WTC11 (cell line): ENCODE measurements at regions not wholly inside any gene's neighbourhood (a gene's known extent, or its start where the extent isn't known, plus 50 kb on each side); places are given as distances from the start of the nearest gene placed in this dataset.

Experiments
- ATAC-seq: fragments of 200-7000 bp; cut with Tn5 transposase; 2 replicates; pipeline ENCODE4 v1.10.0; 2021; ENCODE audit warnings: mild to moderate bottlenecking, moderate library complexity
- CTCF ChIA-PET: fragments of 300-600 bp; sonication (Branson Sonifier 250); formaldehyde crosslinking; loops from one replicate; lab custom pipeline; 2021; ENCODE audit warnings: antibody characterized with exemption; lab: Charles Lee
- POLR2A ChIA-PET: fragments of 350-600 bp; sonication (Branson Sonifier 250); formaldehyde crosslinking; loops from one replicate; lab custom pipeline; 2021; ENCODE audit warnings: antibody characterized with exemption; lab: Charles Lee
- DNase-seq: peaks from one replicate; pipeline ENCODE4 v3.0.0; 2021; ENCODE audit warnings: low spot score
- H3K27ac Mint-ChIP-seq: 2 replicates; pipeline ENCODE4 v1.8.0; 2021; ENCODE audit warnings: mixed read lengths
- H3K27me3 Mint-ChIP-seq: 2 replicates; pipeline ENCODE4 v1.8.0; 2021; ENCODE audit warnings: low read depth, mild to moderate bottlenecking, moderate library complexity, mixed read lengths
- H3K36me3 Mint-ChIP-seq: 2 replicates; pipeline ENCODE4 v1.8.0; 2021; ENCODE audit warnings: mixed read lengths
- H3K4me1 Mint-ChIP-seq: 2 replicates; pipeline ENCODE4 v1.8.0; 2022; ENCODE audit warnings: mixed read lengths
- H3K4me3 Mint-ChIP-seq: 2 replicates; pipeline ENCODE4 v1.8.0; 2021; ENCODE audit warnings: mild to moderate bottlenecking, moderate library complexity, mixed read lengths
- H3K9me3 Mint-ChIP-seq: 2 replicates; pipeline ENCODE4 v1.8.0; 2021; ENCODE audit warnings: mixed read lengths
- CBFB ChIP-seq: sonication (generic); formaldehyde crosslinking; IDR thresholded peaks from 2 replicates; pipeline ENCODE4 v1.8.1; 2022; ENCODE audit warnings: mild to moderate bottlenecking, low read depth, missing genetic modification reagents
- CREB1 ChIP-seq: sonication (generic); formaldehyde crosslinking; IDR thresholded peaks from 2 replicates; pipeline ENCODE4 v1.8.0; 2023; ENCODE audit warnings: mild to moderate bottlenecking, missing genetic modification reagents
- FOXK1 ChIP-seq: sonication (generic); formaldehyde crosslinking; IDR thresholded peaks from 2 replicates; pipeline ENCODE4 v1.8.0; 2022; ENCODE audit warnings: mild to moderate bottlenecking, moderate library complexity, missing genetic modification reagents
- FOXP1 ChIP-seq: sonication (generic); formaldehyde crosslinking; IDR thresholded peaks from 2 replicates; pipeline ENCODE4 v1.8.0; 2022; ENCODE audit warnings: missing genetic modification reagents, mild to moderate bottlenecking, moderate library complexity, borderline replicate concordance
- GTF2I ChIP-seq: fragments of 250-450 bp; sonication (Bioruptor Pico); conservative IDR thresholded peaks from 2 replicates; pipeline ENCODE4 v1.4.0; 2021; ENCODE audit warnings: mild to moderate bottlenecking
- JAZF1 ChIP-seq: fragments of 250-450 bp; sonication (Bioruptor Pico); IDR thresholded peaks from 2 replicates; pipeline ENCODE4 v1.9.0; 2021; ENCODE audit warnings: moderate library complexity, mild to moderate bottlenecking, inconsistent platforms
- MXD4 ChIP-seq: fragments of 250-450 bp; sonication (Bioruptor Pico); IDR thresholded peaks from 2 replicates; pipeline ENCODE4 v1.8.0; 2021; ENCODE audit warnings: mild to moderate bottlenecking, moderate library complexity, borderline replicate concordance
- MYBL2 ChIP-seq: sonication (generic); formaldehyde crosslinking; IDR thresholded peaks from 2 replicates; pipeline ENCODE4 v1.8.1; 2023; ENCODE audit warnings: mild to moderate bottlenecking, moderate library complexity, missing genetic modification reagents
- NFYB ChIP-seq: sonication (generic); formaldehyde crosslinking; conservative IDR thresholded peaks from 2 replicates; pipeline ENCODE4 v1.8.0; 2022; ENCODE audit warnings: low read depth, missing genetic modification reagents
- NR2C2 ChIP-seq: sonication (generic); formaldehyde crosslinking; IDR thresholded peaks from 2 replicates; pipeline ENCODE4 v1.8.0; 2022; ENCODE audit warnings: mild to moderate bottlenecking, missing genetic modification reagents
- PRRX2 ChIP-seq: fragments of 250-450 bp; sonication (Bioruptor Pico); IDR thresholded peaks from 2 replicates; pipeline ENCODE4 v1.8.0; 2021; ENCODE audit warnings: mild to moderate bottlenecking
- TEAD4 ChIP-seq: sonication (generic); formaldehyde crosslinking; IDR thresholded peaks from 2 replicates; pipeline ENCODE4 v1.8.0; 2022; ENCODE audit warnings: mild to moderate bottlenecking, missing genetic modification reagents
- ZNF138 ChIP-seq: sonication (generic); formaldehyde crosslinking; conservative IDR thresholded peaks from 2 replicates; pipeline ENCODE4 v1.8.1; 2022; ENCODE audit warnings: mild to moderate bottlenecking, moderate library complexity, missing genetic modification reagents
- ZNF232 ChIP-seq: sonication (generic); formaldehyde crosslinking; IDR thresholded peaks from 2 replicates; pipeline ENCODE4 v1.8.0; 2022; ENCODE audit warnings: mild to moderate bottlenecking, missing genetic modification reagents
- ZNF263 ChIP-seq: sonication (generic); formaldehyde crosslinking; IDR thresholded peaks from 2 replicates; pipeline ENCODE4 v1.8.1; 2022; ENCODE audit warnings: low read depth, mild to moderate bottlenecking, moderate library complexity, missing genetic modification reagents
- ZNF416 ChIP-seq: fragments of 250-450 bp; sonication (Bioruptor Pico); IDR thresholded peaks from 2 replicates; pipeline ENCODE4 v1.9.0; 2021; ENCODE audit warnings: mild to moderate bottlenecking, inconsistent platforms
- TF ChIP-seq, protein P1 (sequence below): fragments of 250-450 bp; sonication (Bioruptor Pico); conservative IDR thresholded peaks from 2 replicates; pipeline ENCODE4 v1.9.0; 2021; ENCODE audit warnings: mild to moderate bottlenecking
- TF ChIP-seq, protein P2 (sequence below): sonication (generic); formaldehyde crosslinking; IDR thresholded peaks from 2 replicates; pipeline ENCODE4 v1.8.1; 2023; ENCODE audit warnings: mild to moderate bottlenecking, missing genetic modification reagents, moderate library complexity
- TF ChIP-seq, protein P3 (sequence below): fragments of 250-450 bp; sonication (Bioruptor Pico); IDR thresholded peaks from 2 replicates; pipeline ENCODE4 v1.9.0; 2021; ENCODE audit warnings: mild to moderate bottlenecking
- TF ChIP-seq, protein P4 (sequence below): sonication (generic); formaldehyde crosslinking; IDR thresholded peaks from 2 replicates; pipeline ENCODE4 v1.8.0; 2022; ENCODE audit warnings: mild to moderate bottlenecking, missing genetic modification reagents
- TF ChIP-seq, protein P5 (sequence below): sonication (generic); formaldehyde crosslinking; IDR thresholded peaks from 2 replicates; pipeline ENCODE4 v1.8.1; 2022; ENCODE audit warnings: low read depth, missing genetic modification reagents, borderline replicate concordance
- TF ChIP-seq, protein P6 (sequence below): sonication (generic); formaldehyde crosslinking; IDR thresholded peaks from 2 replicates; pipeline ENCODE4 v1.8.1; 2023; ENCODE audit warnings: mild to moderate bottlenecking, moderate library complexity, missing genetic modification reagents
- TF ChIP-seq, protein P7 (sequence below): sonication (generic); formaldehyde crosslinking; conservative IDR thresholded peaks from 2 replicates; pipeline ENCODE4 v1.8.1; 2023; ENCODE audit warnings: mild to moderate bottlenecking, low read depth, missing genetic modification reagents, moderate library complexity

DNA sequence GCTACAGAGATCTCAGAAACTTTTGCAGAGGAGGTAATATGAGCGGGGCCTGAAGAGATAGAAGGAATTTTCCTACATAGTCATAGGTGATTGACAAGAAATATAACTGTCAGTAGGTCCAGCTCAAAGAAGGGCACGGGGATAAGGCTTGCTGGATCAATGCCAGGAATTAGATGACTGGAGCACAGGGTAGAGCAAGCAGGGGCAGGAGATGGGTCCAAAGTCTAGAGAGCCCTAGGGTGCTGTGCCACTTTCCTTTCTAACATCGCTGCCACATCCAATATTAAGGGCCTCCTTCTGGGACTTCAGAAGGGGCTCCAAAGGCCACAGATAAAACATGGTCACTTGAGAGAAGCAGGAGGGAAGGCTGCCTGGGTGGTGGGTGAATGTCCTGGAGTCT, 402.2 kb downstream of the MID1IP1 start:
- Mint-ChIP-seq H3K9me3 (no peaks in the 10 kb centered on the region), H3K27ac (no peak overlapping the region), H3K27me3 (no peaks in the 10 kb centered on the region), H3K4me1 (no peaks in the 10 kb centered on the region), H3K36me3 (no peaks in the 10 kb centered on the region), H3K4me3 (no peak overlapping the region)
- TF ChIP-seq ZNF416 (CRISPR knock-in tag), result no peak
- ChIA-PET CTCF (no interaction called here), POLR2A (no interaction called here)
- ATAC-seq, result no peak
- DNase-seq, result no peak

DNA sequence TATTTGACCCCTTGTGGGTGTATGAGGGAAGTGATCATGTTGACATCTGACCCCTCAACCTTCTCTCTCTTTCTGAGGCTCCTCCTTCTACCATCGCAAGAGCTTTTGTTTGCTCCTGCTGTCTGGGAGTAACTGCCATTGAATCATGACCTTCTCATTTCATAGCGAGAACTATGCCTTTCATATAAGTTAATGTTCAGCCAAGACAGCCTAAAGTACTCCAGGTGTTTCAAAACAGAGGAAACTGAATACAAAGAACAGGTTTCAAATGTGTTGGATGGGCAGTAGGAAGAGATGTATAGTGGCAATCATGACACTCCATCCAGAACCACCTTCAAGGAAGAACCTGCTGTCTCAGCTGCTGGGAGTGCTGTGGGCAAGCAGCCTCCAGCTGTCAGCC, 403.1 kb downstream of the MID1IP1 start:
- H3K36me3 Mint-ChIP-seq, result no peaks in the 10 kb centered on the region
- ChIA-PET CTCF (no interaction called here), POLR2A (no interaction called here)
- no peak for DNase-seq
- TF ChIP-seq ZNF138 (CRISPR knock-in tag) (no peak), CBFB (CRISPR knock-in tag) (no peak), ZNF232 (CRISPR knock-in tag) (no peak), NFYB (CRISPR knock-in tag) (no peak), FOXP1 (no peak), GTF2I (CRISPR knock-in tag) (no peak), PRRX2 (CRISPR knock-in tag) (no peak), MXD4 (CRISPR knock-in tag) (no peak), NR2C2 (CRISPR knock-in tag) (no peak), ZNF263 (CRISPR knock-in tag) (no peak), CREB1 (no peak)
- TF ChIP-seq, protein P1, sequence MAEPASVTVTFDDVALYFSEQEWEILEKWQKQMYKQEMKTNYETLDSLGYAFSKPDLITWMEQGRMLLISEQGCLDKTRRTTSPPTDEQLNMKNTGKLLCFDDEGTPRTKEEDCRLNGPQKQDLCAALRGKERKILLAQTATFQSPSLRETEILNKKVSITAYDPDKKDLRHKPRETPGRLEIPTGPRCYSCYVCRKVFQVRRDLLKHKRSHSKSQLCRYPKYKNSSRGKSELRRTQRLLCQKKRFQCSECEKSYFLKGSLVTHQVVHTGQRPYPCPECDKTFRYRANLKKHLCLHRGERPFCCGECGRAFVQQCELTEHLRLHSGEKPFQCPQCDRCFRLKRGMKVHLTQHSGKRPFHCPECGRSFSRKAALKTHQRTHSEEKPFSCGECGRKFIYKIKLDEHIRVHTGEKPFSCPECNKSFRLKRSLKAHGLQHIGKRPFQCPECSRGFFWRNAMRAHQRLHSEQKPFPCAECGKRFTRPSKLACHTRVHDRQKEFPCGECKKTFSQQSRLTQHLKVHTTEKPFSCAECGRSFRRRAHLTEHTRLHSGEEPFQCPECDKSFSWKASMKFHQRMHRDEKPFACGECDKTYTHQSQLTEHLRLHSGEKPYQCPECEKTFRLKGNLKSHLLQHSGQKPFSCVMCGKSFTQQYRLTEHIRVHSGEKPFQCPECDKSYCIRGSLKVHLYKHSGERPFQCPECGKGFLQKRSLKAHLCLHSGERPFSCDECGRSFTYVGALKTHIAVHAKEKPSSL (CRISPR knock-in tag), result no peak
- TF ChIP-seq, protein P2, sequence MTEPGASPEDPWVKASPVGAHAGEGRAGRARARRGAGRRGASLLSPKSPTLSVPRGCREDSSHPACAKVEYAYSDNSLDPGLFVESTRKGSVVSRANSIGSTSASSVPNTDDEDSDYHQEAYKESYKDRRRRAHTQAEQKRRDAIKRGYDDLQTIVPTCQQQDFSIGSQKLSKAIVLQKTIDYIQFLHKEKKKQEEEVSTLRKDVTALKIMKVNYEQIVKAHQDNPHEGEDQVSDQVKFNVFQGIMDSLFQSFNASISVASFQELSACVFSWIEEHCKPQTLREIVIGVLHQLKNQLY (CRISPR knock-in tag), result no peak
- TF ChIP-seq, protein P3, sequence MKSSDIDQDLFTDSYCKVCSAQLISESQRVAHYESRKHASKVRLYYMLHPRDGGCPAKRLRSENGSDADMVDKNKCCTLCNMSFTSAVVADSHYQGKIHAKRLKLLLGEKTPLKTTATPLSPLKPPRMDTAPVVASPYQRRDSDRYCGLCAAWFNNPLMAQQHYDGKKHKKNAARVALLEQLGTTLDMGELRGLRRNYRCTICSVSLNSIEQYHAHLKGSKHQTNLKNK (CRISPR knock-in tag), result no peak
- TF ChIP-seq, protein P4, sequence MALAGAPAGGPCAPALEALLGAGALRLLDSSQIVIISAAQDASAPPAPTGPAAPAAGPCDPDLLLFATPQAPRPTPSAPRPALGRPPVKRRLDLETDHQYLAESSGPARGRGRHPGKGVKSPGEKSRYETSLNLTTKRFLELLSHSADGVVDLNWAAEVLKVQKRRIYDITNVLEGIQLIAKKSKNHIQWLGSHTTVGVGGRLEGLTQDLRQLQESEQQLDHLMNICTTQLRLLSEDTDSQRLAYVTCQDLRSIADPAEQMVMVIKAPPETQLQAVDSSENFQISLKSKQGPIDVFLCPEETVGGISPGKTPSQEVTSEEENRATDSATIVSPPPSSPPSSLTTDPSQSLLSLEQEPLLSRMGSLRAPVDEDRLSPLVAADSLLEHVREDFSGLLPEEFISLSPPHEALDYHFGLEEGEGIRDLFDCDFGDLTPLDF (CRISPR knock-in tag), result no peak
- TF ChIP-seq, protein P5, sequence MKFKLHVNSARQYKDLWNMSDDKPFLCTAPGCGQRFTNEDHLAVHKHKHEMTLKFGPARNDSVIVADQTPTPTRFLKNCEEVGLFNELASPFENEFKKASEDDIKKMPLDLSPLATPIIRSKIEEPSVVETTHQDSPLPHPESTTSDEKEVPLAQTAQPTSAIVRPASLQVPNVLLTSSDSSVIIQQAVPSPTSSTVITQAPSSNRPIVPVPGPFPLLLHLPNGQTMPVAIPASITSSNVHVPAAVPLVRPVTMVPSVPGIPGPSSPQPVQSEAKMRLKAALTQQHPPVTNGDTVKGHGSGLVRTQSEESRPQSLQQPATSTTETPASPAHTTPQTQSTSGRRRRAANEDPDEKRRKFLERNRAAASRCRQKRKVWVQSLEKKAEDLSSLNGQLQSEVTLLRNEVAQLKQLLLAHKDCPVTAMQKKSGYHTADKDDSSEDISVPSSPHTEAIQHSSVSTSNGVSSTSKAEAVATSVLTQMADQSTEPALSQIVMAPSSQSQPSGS (CRISPR knock-in tag), result no peak
- no peak overlapping the region for H3K27ac Mint-ChIP-seq
- no peaks in the 10 kb centered on the region for H3K27me3 Mint-ChIP-seq
- H3K4me1 Mint-ChIP-seq, result no peaks in the 10 kb centered on the region
- H3K9me3 Mint-ChIP-seq, result no peaks in the 10 kb centered on the region
- H3K4me3 Mint-ChIP-seq, result no peak overlapping the region
- ATAC-seq, result no peak

DNA sequence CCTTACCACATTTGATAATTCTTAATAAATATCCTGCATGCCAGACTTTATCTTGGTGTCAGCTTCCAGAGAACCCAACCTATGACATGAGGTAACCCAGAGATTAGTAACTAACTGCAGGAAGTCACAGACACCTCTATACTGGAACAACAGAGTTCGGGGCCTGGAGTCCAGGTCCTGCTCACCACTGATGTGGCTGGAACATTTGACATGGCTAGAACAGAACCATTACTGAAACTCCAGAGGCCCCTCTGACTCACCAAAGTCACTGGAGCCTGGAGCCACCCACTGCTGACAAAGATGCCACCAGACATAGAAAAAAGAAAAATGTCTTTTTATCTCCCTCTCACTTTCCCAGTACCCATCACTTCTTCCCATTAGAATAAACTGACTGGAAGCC, 403.7 kb downstream of the MID1IP1 start:
- Mint-ChIP-seq H3K4me1 (no peaks in the 10 kb centered on the region), H3K4me3 (no peak overlapping the region), H3K27ac (no peak overlapping the region), H3K36me3 (no peaks in the 10 kb centered on the region; the same call in 1 of the 2 replicates), H3K9me3 (peaks cover 4% of the 10 kb centered on the region), H3K27me3 (no peaks in the 10 kb centered on the region)
- POLR2A ChIA-PET, result no interaction called here
- ATAC-seq (no peak), DNase-seq (no peak)
- CTCF ChIA-PET, result no interaction called here
- TF ChIP-seq FOXK1 (CRISPR knock-in tag) (no peak), JAZF1 (CRISPR knock-in tag) (no peak), TEAD4 (no peak), MYBL2 (CRISPR knock-in tag) (no peak), ZNF263 (CRISPR knock-in tag) (no peak)
- TF ChIP-seq, protein P6, sequence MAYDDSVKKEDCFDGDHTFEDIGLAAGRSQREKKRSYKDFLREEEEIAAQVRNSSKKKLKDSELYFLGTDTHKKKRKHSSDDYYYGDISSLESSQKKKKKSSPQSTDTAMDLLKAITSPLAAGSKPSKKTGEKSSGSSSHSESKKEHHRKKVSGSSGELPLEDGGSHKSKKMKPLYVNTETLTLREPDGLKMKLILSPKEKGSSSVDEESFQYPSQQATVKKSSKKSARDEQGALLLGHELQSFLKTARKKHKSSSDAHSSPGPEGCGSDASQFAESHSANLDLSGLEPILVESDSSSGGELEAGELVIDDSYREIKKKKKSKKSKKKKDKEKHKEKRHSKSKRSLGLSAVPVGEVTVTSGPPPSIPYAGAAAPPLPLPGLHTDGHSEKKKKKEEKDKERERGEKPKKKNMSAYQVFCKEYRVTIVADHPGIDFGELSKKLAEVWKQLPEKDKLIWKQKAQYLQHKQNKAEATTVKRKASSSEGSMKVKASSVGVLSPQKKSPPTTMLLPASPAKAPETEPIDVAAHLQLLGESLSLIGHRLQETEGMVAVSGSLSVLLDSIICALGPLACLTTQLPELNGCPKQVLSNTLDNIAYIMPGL (CRISPR knock-in tag), result no peak
- TF ChIP-seq, protein P7, sequence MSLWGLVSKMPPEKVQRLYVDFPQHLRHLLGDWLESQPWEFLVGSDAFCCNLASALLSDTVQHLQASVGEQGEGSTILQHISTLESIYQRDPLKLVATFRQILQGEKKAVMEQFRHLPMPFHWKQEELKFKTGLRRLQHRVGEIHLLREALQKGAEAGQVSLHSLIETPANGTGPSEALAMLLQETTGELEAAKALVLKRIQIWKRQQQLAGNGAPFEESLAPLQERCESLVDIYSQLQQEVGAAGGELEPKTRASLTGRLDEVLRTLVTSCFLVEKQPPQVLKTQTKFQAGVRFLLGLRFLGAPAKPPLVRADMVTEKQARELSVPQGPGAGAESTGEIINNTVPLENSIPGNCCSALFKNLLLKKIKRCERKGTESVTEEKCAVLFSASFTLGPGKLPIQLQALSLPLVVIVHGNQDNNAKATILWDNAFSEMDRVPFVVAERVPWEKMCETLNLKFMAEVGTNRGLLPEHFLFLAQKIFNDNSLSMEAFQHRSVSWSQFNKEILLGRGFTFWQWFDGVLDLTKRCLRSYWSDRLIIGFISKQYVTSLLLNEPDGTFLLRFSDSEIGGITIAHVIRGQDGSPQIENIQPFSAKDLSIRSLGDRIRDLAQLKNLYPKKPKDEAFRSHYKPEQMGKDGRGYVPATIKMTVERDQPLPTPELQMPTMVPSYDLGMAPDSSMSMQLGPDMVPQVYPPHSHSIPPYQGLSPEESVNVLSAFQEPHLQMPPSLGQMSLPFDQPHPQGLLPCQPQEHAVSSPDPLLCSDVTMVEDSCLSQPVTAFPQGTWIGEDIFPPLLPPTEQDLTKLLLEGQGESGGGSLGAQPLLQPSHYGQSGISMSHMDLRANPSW (CRISPR knock-in tag), result no peak
